MCF 10A (cell line): ENCODE measurements at regions not wholly inside any gene's neighbourhood (a gene's known extent, or its start where the extent isn't known, plus 50 kb on each side); places are given as distances from the start of the nearest gene placed in this dataset.

Experiments
- BruUV-seq: library from RNA; stranded (reverse); fragments of 400-500 nt; replicated peaks from 2 replicates; lab custom pipeline; 2021; lab: Mats Ljungman, UMichigan
- CTCF ChIA-PET: fragments of 300-600 bp; sonication (Branson Sonifier 250); formaldehyde crosslinking; extraction: SDS; loops from one replicate; lab custom pipeline; 2021; ENCODE audit warnings: antibody characterized with exemption, inconsistent platforms; lab: Yijun Ruan, JAX
- POLR2A ChIA-PET: fragments of 300-600, 350-650 bp; sonication (Branson Sonifier 250); formaldehyde crosslinking; extraction: SDS; loops from one replicate; lab custom pipeline; 2020; ENCODE audit warnings: antibody characterized with exemption, inconsistent platforms; lab: Yijun Ruan, JAX
- DNase-seq: peaks from one replicate; pipeline ENCODE4 v3.0.0-alpha.2; 2018; ENCODE audit not compliant: unreplicated experiment
- H3K27ac Mint-ChIP-seq: one replicate; pipeline ENCODE4 v1.8.0; 2022; ENCODE audit warnings: mild to moderate bottlenecking, low read depth, mixed read lengths; ENCODE audit not compliant: unreplicated experiment
- H3K27me3 Mint-ChIP-seq: one replicate; pipeline ENCODE4 v1.8.0; 2022; ENCODE audit warnings: mixed read lengths; ENCODE audit not compliant: insufficient read depth, unreplicated experiment
- H3K36me3 Mint-ChIP-seq: one replicate; pipeline ENCODE4 v1.8.0; 2022; ENCODE audit warnings: mild to moderate bottlenecking, moderate library complexity, mixed read lengths; ENCODE audit not compliant: insufficient read depth, unreplicated experiment
- H3K4me1 Mint-ChIP-seq: one replicate; pipeline ENCODE4 v1.8.0; 2022; ENCODE audit warnings: mixed read lengths; ENCODE audit not compliant: insufficient read depth, unreplicated experiment
- H3K4me3 Mint-ChIP-seq: one replicate; pipeline ENCODE4 v1.8.0; 2022; ENCODE audit warnings: mild to moderate bottlenecking, moderate library complexity, mixed read lengths; ENCODE audit not compliant: unreplicated experiment
- H3K9me3 Mint-ChIP-seq: one replicate; pipeline ENCODE4 v1.8.0; 2022; ENCODE audit warnings: mixed read lengths; ENCODE audit not compliant: unreplicated experiment
- intact Hi-C: fragments of 100-400 bp; cut with micrococcal nuclease; formaldehyde crosslinking; loops from 2 replicates; pipeline ENCODE4 v1.14.1; 2022
- TF ChIP-seq, protein P1 (sequence below): fragments of 200-600 bp; IDR thresholded peaks from one replicate; pipeline ENCODE4 v1.8.0; 2022; ENCODE audit warnings: antibody characterized with exemption, mild to moderate bottlenecking; ENCODE audit not compliant: unreplicated experiment

DNA sequence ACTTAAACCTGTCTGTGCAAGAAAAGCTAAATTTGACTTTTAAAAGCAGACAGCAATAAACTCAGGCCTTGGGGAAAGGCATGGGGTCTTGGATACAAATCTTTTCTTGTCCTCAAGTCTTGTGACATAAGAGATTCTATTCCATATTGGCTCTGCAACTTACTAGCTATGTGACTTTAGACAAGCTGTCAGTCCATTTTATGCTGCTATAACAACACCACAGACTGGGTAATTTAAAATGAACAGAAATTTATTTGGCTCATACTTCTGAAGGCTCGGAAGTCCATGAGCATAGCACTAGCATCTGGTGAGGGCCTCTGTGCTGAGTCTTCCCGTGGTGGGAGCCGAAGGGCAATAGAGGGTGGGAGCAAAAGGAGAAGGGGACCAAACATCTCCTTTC, 246.0 kb upstream of the MOCS1 start:
- DNase-seq: no peak
- POLR2A ChIA-PET: no interaction called here
- Mint-ChIP-seq H3K4me1 (no peaks in the 10 kb centered on the region), H3K27me3 (no peaks in the 10 kb centered on the region), H3K4me3 (no peak overlapping the region), H3K27ac (no peak overlapping the region), H3K9me3 (peaks cover 49% of the 10 kb centered on the region), H3K36me3 (peaks cover 5% of the 10 kb centered on the region)
- CTCF ChIA-PET: no interaction called here
- intact Hi-C loops: no loop called here
- BruUV-seq: no TSS peak
- TF ChIP-seq, protein P1, sequence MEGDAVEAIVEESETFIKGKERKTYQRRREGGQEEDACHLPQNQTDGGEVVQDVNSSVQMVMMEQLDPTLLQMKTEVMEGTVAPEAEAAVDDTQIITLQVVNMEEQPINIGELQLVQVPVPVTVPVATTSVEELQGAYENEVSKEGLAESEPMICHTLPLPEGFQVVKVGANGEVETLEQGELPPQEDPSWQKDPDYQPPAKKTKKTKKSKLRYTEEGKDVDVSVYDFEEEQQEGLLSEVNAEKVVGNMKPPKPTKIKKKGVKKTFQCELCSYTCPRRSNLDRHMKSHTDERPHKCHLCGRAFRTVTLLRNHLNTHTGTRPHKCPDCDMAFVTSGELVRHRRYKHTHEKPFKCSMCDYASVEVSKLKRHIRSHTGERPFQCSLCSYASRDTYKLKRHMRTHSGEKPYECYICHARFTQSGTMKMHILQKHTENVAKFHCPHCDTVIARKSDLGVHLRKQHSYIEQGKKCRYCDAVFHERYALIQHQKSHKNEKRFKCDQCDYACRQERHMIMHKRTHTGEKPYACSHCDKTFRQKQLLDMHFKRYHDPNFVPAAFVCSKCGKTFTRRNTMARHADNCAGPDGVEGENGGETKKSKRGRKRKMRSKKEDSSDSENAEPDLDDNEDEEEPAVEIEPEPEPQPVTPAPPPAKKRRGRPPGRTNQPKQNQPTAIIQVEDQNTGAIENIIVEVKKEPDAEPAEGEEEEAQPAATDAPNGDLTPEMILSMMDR: no peak

DNA sequence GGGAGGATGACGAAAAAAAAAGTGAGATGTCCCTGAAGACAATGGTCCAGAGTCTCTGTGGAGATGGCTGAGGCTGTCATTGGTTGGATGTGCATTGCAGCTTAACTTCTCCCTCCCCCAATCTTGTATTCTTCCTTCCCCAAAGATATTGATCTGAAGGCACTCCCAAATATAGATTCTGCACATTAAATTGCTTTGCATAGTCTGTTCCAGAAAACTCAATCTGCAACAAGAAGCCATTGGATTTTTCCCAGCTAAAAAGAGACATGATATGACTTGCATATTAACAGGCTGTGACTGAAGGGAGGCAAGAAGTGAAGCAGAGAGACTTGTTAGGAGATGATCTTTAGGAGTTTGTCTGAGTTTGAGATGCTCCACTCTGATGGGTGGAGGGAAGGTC, 245.2 kb upstream of the MOCS1 start:
- peaks cover 5% of the 10 kb centered on the region for H3K36me3 Mint-ChIP-seq
- no peaks in the 10 kb centered on the region for H3K27me3 Mint-ChIP-seq
- no TSS peak for BruUV-seq
- intact Hi-C loops: no loop called here
- no peak overlapping the region for H3K27ac Mint-ChIP-seq
- peaks cover 48% of the 10 kb centered on the region for H3K9me3 Mint-ChIP-seq
- TF ChIP-seq, protein P1: no peak
- H3K4me3 Mint-ChIP-seq: no peak overlapping the region
- no peak for DNase-seq
- ChIA-PET CTCF (no interaction called here), POLR2A (no interaction called here)
- H3K4me1 Mint-ChIP-seq: no peaks in the 10 kb centered on the region

GRCh38 chr6:40177598-40177997, 243.3 kb upstream of the MOCS1 start:
- CTCF ChIA-PET: interaction anchor here (0.7 kb wide), 2 partner anchors 11 to 471 kb away, joined by 3 read pairs; no protein-coding TSS in a partner anchor

DNA sequence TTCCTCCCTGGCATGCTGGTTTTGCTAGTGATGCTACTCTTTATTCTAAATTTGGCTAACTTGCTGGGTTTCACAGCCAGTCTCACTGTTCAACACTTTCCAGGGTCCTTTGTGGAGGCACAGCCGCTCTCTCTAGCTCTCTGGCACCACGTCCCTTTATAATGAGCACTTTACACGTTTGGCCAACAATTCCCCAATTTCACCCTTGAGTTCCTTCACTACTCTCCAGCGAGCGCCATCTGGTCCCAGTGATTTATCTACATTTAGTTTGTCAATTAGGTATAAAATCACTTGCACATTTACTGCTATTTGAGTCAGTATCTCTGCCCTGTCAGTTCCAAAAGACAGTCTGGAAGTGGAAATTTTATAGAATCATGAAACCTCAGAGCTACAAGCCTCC, 241.9 kb upstream of the MOCS1 start:
- H3K36me3 Mint-ChIP-seq: peaks cover 5% of the 10 kb centered on the region
- no peak overlapping the region for H3K4me3 Mint-ChIP-seq
- CTCF ChIA-PET: no interaction called here
- H3K9me3 Mint-ChIP-seq: peaks cover 35% of the 10 kb centered on the region
- no peaks in the 10 kb centered on the region for H3K27me3 Mint-ChIP-seq
- no peaks in the 10 kb centered on the region for H3K4me1 Mint-ChIP-seq
- POLR2A ChIA-PET: no interaction called here
- no peak for DNase-seq
- TF ChIP-seq, protein P1: no peak
- no TSS peak for BruUV-seq
- intact Hi-C loops: no loop called here
- H3K27ac Mint-ChIP-seq: no peak overlapping the region

More at GRCh38 chr6:40177598-40177997, 243.3 kb upstream of the MOCS1 start:
- H3K36me3 Mint-ChIP-seq: peaks cover 5% of the 10 kb centered on the region
- no peaks in the 10 kb centered on the region for H3K27me3 Mint-ChIP-seq
- no TSS peak for BruUV-seq
- TF ChIP-seq, protein P1: no peak
- POLR2A ChIA-PET: no interaction called here
- intact Hi-C loops: no loop called here
- no peaks in the 10 kb centered on the region for H3K4me1 Mint-ChIP-seq
- H3K4me3 Mint-ChIP-seq: no peak overlapping the region
- DNase-seq: no peak
- no peak overlapping the region for H3K27ac Mint-ChIP-seq
- H3K9me3 Mint-ChIP-seq: peaks cover 37% of the 10 kb centered on the region
